T47D (cell line): ENCODE measurements at regions not wholly inside any gene's neighbourhood (a gene's known extent, or its start where the extent isn't known, plus 50 kb on each side); places are given as distances from the start of the nearest gene placed in this dataset.

ENCODE experiments used
- DNase-seq, 2 experiments: peaks; one replicate each; pipeline versions ENCODE4 v3.0.0 to v3.0.0-alpha.2; 2011 to 2012; ENCODE audit warnings: low read depth in 1 of 2, low spot score in 1 of 2
- JUND ChIP-seq: IDR thresholded peaks from 2 replicates; pipeline ENCODE4 v1.6.1; 2012; ENCODE audit warnings: low read depth
- in situ Hi-C: cut with HindIII; loops from 2 replicates; pipeline ENCODE4 v1.10.0; 2016; ENCODE audit warnings: low sequenced_read_pairs, low pct_unique_long_range_greater_than_20kb

GRCh38 chr14:98297567-98297966 lies 974.4 kb downstream of the BCL11B start:
- TF ChIP-seq JUND, result no peak
- DNase-seq, result no peak
- in situ Hi-C loops, result no loop called here

- in situ Hi-C loops, result no loop called here
- DNase-seq, result no peak
- no peak for TF ChIP-seq JUND
These were observed 973.3 kb downstream of the BCL11B start for GRCh38 chr14:98298481-98299244.

- no peak for TF ChIP-seq JUND
These were observed 970.3 kb downstream of the BCL11B start for GRCh38 chr14:98301681-98302080.

GRCh38 chr14:98304574-98304973 lies 967.4 kb downstream of the BCL11B start:
- in situ Hi-C loops, result no loop called here
- no peak for DNase-seq
- TF ChIP-seq JUND, result no peak

More at GRCh38 chr14:98301681-98302080, 970.3 kb downstream of the BCL11B start:
- in situ Hi-C loops, result no loop called here
- DNase-seq, result no peak

GRCh38 chr14:98309591-98309990 lies 962.4 kb downstream of the BCL11B start:
- no peak for DNase-seq
- in situ Hi-C loops, result no loop called here
- no peak for TF ChIP-seq JUND

- DNase-seq, result no peak
- no peak for TF ChIP-seq JUND
- in situ Hi-C loops, result no loop called here
These were observed 960.0 kb downstream of the BCL11B start for GRCh38 chr14:98312006-98312405.

- TF ChIP-seq JUND, result no peak
- in situ Hi-C loops, result no loop called here
- DNase-seq, result no peak
These were observed 950.2 kb downstream of the BCL11B start for GRCh38 chr14:98321841-98322240.

- in situ Hi-C loops, result no loop called here
- no peak for TF ChIP-seq JUND
These were observed 948.2 kb downstream of the BCL11B start for GRCh38 chr14:98323836-98324235.

GRCh38 chr14:98325761-98326160 lies 946.2 kb downstream of the BCL11B start:
- DNase-seq, result no peak
- in situ Hi-C loops, result no loop called here
- no peak for TF ChIP-seq JUND

More at GRCh38 chr14:98323836-98324235, 948.2 kb downstream of the BCL11B start:
- DNase-seq, result no peak

GRCh38 chr14:98328496-98328895 lies 943.5 kb downstream of the BCL11B start:
- no peak for TF ChIP-seq JUND
- DNase-seq, result no peak
- in situ Hi-C loops, result no loop called here

GRCh38 chr14:98334186-98334585 lies 937.8 kb downstream of the BCL11B start:
- in situ Hi-C loops, result no loop called here
- no peak for DNase-seq
- no peak for TF ChIP-seq JUND

- no peak for TF ChIP-seq JUND
- DNase-seq, result no peak
- in situ Hi-C loops, result no loop called here
These were observed 930.8 kb downstream of the BCL11B start for GRCh38 chr14:98341211-98341610.

- no peak for DNase-seq
- no peak for TF ChIP-seq JUND
- in situ Hi-C loops, result no loop called here
These were observed 926.8 kb downstream of the BCL11B start for GRCh38 chr14:98345161-98345560.

GRCh38 chr14:98347686-98348085 lies 924.3 kb downstream of the BCL11B start:
- in situ Hi-C loops, result no loop called here
- no peak for TF ChIP-seq JUND
- DNase-seq, result no peak
